H1 (cell line): ENCODE measurements at regions not wholly inside any gene's neighbourhood (a gene's known extent, or its start where the extent isn't known, plus 50 kb on each side); places are given as distances from the start of the nearest gene placed in this dataset.

Experiments
- CTBP2 ChIP-seq: IDR thresholded peaks from 2 replicates; pipeline ENCODE4 v1.7.0; 2011; ENCODE audit warnings: borderline replicate concordance, mild to moderate bottlenecking, moderate library complexity, mixed read lengths, low read length; ENCODE audit not compliant: insufficient read depth, insufficient read length
- PHF8 ChIP-seq: fragments of 200-600 bp; sonication (generic); conservative IDR thresholded peaks from 2 replicates; pipeline ENCODE4 v1.7.1; 2012; ENCODE audit warnings: low read depth, mild to moderate bottlenecking, inconsistent platforms, low read length, moderate library complexity
- POU5F1 ChIP-seq: IDR thresholded peaks from 2 replicates; pipeline ENCODE4 v1.6.1; 2011; ENCODE audit warnings: low read depth, mild to moderate bottlenecking, low read length, moderate library complexity
- RAD21 ChIP-seq, 2 experiments: IDR thresholded peaks in 1 of 2; conservative IDR thresholded peaks in 1 of 2; 2 replicates each; pipeline ENCODE4 v1.6.1; 2011; ENCODE audit warnings: low read depth in 2 of 2, low read length in 2 of 2, improper control_type of control experiment in 1 of 2, inconsistent platforms in 1 of 2, mild to moderate bottlenecking in 1 of 2, moderate library complexity in 1 of 2
- RXRA ChIP-seq: IDR thresholded peaks from 2 replicates; pipeline ENCODE4 v1.6.1; 2011; ENCODE audit warnings: low read depth, mild to moderate bottlenecking, low read length, moderate library complexity; ENCODE audit not compliant: insufficient read depth

GRCh38 chr7:17412883-17413282, 114.4 kb downstream of the AHR start (continued):
- TF ChIP-seq CTBP2 = no peak
- no peak for TF ChIP-seq RAD21 (IDR thresholded peaks at IDR 0.05 in 1 of 2, conservative IDR thresholded peaks at IDR 0.05 in 1 of 2; ENCODE audit: low read depth in 2 of 2, low read length in 2 of 2)
- TF ChIP-seq PHF8 = no peak
- TF ChIP-seq RXRA = no peak
- no peak for TF ChIP-seq POU5F1
